ENCODE measurements at regions not wholly inside any gene's neighbourhood (a gene's known extent, or its start where the extent isn't known, plus 50 kb on each side); places are given as distances from the start of the nearest gene placed in this dataset.
"Not testable (repeated sequence)": the region's sequence is repeated elsewhere in the genome, so short reads cannot be mapped to it uniquely, and the experiment has no call there.

DNA sequence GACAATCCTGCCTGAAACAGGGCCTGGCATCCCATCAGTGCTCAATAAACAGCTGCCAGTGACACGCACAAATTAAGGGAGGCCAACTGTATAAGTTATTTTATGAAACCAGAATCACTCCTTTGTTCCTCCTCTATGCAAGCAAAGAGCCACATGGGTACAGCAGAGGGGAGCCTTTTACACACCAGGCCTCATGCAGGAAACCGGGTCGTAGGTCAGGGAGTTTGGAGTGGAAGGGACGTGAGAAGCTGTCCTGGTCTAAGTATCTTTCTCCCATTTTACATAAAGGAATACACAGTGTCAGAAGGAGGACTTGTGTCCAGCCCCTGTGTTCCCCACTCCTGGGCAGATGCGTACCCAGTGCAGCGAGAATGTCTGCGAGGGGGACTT, 232.1 kb downstream of the POTEG start:
- TF ChIP-seq, protein P1, sequence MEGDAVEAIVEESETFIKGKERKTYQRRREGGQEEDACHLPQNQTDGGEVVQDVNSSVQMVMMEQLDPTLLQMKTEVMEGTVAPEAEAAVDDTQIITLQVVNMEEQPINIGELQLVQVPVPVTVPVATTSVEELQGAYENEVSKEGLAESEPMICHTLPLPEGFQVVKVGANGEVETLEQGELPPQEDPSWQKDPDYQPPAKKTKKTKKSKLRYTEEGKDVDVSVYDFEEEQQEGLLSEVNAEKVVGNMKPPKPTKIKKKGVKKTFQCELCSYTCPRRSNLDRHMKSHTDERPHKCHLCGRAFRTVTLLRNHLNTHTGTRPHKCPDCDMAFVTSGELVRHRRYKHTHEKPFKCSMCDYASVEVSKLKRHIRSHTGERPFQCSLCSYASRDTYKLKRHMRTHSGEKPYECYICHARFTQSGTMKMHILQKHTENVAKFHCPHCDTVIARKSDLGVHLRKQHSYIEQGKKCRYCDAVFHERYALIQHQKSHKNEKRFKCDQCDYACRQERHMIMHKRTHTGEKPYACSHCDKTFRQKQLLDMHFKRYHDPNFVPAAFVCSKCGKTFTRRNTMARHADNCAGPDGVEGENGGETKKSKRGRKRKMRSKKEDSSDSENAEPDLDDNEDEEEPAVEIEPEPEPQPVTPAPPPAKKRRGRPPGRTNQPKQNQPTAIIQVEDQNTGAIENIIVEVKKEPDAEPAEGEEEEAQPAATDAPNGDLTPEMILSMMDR (IDR thresholded peaks at IDR 0.05) = not testable (repeated sequence)
- not testable (repeated sequence) for TF ChIP-seq POLR2A (IDR thresholded peaks at IDR 0.05)

Measured in tibial nerve (tissue), 3 donors.